ENCODE measurements at regions not wholly inside any gene's neighbourhood (a gene's known extent, or its start where the extent isn't known, plus 50 kb on each side); places are given as distances from the start of the nearest gene placed in this dataset.
"Not testable (repeated sequence)": the region's sequence is repeated elsewhere in the genome, so short reads cannot be mapped to it uniquely, and the experiment has no call there.

GRCh38 chr5:166767858-166768257 is 1523.6 kb upstream of the WWC1 start:
- H3K27me3 ChIP-seq (ENCODE audit: low read depth, low read length), result no peaks in the 10 kb centered on the region
- no peaks in the 10 kb centered on the region for H3K4me1 ChIP-seq (ENCODE audit: control insufficient read depth in 1 of 2, insufficient read depth in 2 of 2, low read length in 2 of 2)
- H3K27ac ChIP-seq (ENCODE audit: low read length), result no peak overlapping the region
- no peaks in the 10 kb centered on the region for H3K36me3 ChIP-seq (ENCODE audit: control insufficient read depth in 1 of 2, insufficient read depth in 2 of 2, low read length in 2 of 2)
- peaks cover 0 to 4% of the 10 kb centered on the region in 2 donors for H3K9me3 ChIP-seq (ENCODE audit: control insufficient read depth in 1 of 2, low read length in 2 of 2)
- H3K4me3 ChIP-seq (ENCODE audit: low read depth in 1 of 2, low read length in 2 of 2), result no peak overlapping the region

GRCh38 chr5:166768536-166768935 is 1522.9 kb upstream of the WWC1 start:
- no peak overlapping the region for H3K4me3 ChIP-seq (ENCODE audit: low read depth in 1 of 2, low read length in 2 of 2)
- no peaks in the 10 kb centered on the region for H3K4me1 ChIP-seq (ENCODE audit: control insufficient read depth in 1 of 2, insufficient read depth in 2 of 2, low read length in 2 of 2)
- H3K27ac ChIP-seq (ENCODE audit: low read length), result no peak overlapping the region
- no peaks in the 10 kb centered on the region for H3K36me3 ChIP-seq (ENCODE audit: control insufficient read depth in 1 of 2, insufficient read depth in 2 of 2, low read length in 2 of 2)
- H3K9me3 ChIP-seq (ENCODE audit: control insufficient read depth in 1 of 2, low read length in 2 of 2), result peaks cover 0 to 4% of the 10 kb centered on the region in 2 donors
- no peaks in the 10 kb centered on the region for H3K27me3 ChIP-seq (ENCODE audit: low read depth, low read length)

- no peak overlapping the region for H3K27ac ChIP-seq (ENCODE audit: low read length)
- no peaks in the 10 kb centered on the region for H3K27me3 ChIP-seq (ENCODE audit: low read depth, low read length)
- H3K4me3 ChIP-seq (ENCODE audit: low read depth in 1 of 2, low read length in 2 of 2), result no peak overlapping the region
- H3K36me3 ChIP-seq (ENCODE audit: control insufficient read depth in 1 of 2, insufficient read depth in 2 of 2, low read length in 2 of 2), result no peaks in the 10 kb centered on the region
- peaks cover 0 to 4% of the 10 kb centered on the region in 2 donors for H3K9me3 ChIP-seq (ENCODE audit: control insufficient read depth in 1 of 2, low read length in 2 of 2)
- no peaks in the 10 kb centered on the region for H3K4me1 ChIP-seq (ENCODE audit: control insufficient read depth in 1 of 2, insufficient read depth in 2 of 2, low read length in 2 of 2)
These were observed 1518.7 kb upstream of the WWC1 start for GRCh38 chr5:166772770-166773169.

- Histone ChIP-seq H3K4me3 (ENCODE audit: low read depth in 1 of 2, low read length in 2 of 2) (no peak overlapping the region), H3K9me3 (ENCODE audit: control insufficient read depth in 1 of 2, low read length in 2 of 2) (no peaks in the 10 kb centered on the region), H3K36me3 (ENCODE audit: control insufficient read depth in 1 of 2, insufficient read depth in 2 of 2, low read length in 2 of 2) (no peaks in the 10 kb centered on the region), H3K4me1 (ENCODE audit: control insufficient read depth in 1 of 2, insufficient read depth in 2 of 2, low read length in 2 of 2) (no peaks in the 10 kb centered on the region), H3K27me3 (ENCODE audit: low read depth, low read length) (no peaks in the 10 kb centered on the region), H3K27ac (ENCODE audit: low read length) (no peak overlapping the region)
These were observed 1509.7 kb upstream of the WWC1 start for GRCh38 chr5:166781737-166782136.

- Histone ChIP-seq H3K27me3 (ENCODE audit: low read depth, low read length) (no peaks in the 10 kb centered on the region), H3K4me3 (ENCODE audit: low read depth in 1 of 2, low read length in 2 of 2) (no peak overlapping the region), H3K9me3 (ENCODE audit: control insufficient read depth in 1 of 2, low read length in 2 of 2) (no peaks in the 10 kb centered on the region), H3K27ac (ENCODE audit: low read length) (no peak overlapping the region), H3K36me3 (ENCODE audit: control insufficient read depth in 1 of 2, insufficient read depth in 2 of 2, low read length in 2 of 2) (no peaks in the 10 kb centered on the region), H3K4me1 (ENCODE audit: control insufficient read depth in 1 of 2, insufficient read depth in 2 of 2, low read length in 2 of 2) (no peaks in the 10 kb centered on the region)
These were observed 1506.8 kb upstream of the WWC1 start for GRCh38 chr5:166784545-166785078.

- H3K4me1 ChIP-seq (ENCODE audit: control insufficient read depth in 1 of 2, insufficient read depth in 2 of 2, low read length in 2 of 2), result no peaks in the 10 kb centered on the region
- H3K9me3 ChIP-seq (ENCODE audit: control insufficient read depth in 1 of 2, low read length in 2 of 2), result no peaks in the 10 kb centered on the region
- no peak overlapping the region for H3K4me3 ChIP-seq (ENCODE audit: low read depth in 1 of 2, low read length in 2 of 2)
- H3K27me3 ChIP-seq (ENCODE audit: low read depth, low read length), result no peaks in the 10 kb centered on the region
- no peaks in the 10 kb centered on the region for H3K36me3 ChIP-seq (ENCODE audit: control insufficient read depth in 1 of 2, insufficient read depth in 2 of 2, low read length in 2 of 2)
- no peak overlapping the region for H3K27ac ChIP-seq (ENCODE audit: low read length)
These were observed 1505.3 kb upstream of the WWC1 start for GRCh38 chr5:166786178-166786577.

- Histone ChIP-seq H3K36me3 (ENCODE audit: control insufficient read depth in 1 of 2, insufficient read depth in 2 of 2, low read length in 2 of 2) (no peaks in the 10 kb centered on the region), H3K9me3 (ENCODE audit: control insufficient read depth in 1 of 2, low read length in 2 of 2) (no peaks in the 10 kb centered on the region), H3K27ac (ENCODE audit: low read length) (no peak overlapping the region), H3K4me1 (ENCODE audit: control insufficient read depth in 1 of 2, insufficient read depth in 2 of 2, low read length in 2 of 2) (no peaks in the 10 kb centered on the region), H3K27me3 (ENCODE audit: low read depth, low read length) (no peaks in the 10 kb centered on the region), H3K4me3 (ENCODE audit: low read depth in 1 of 2, low read length in 2 of 2) (no peak overlapping the region)
These were observed 1504.6 kb upstream of the WWC1 start for GRCh38 chr5:166786889-166787288.

- H3K9me3 ChIP-seq (ENCODE audit: control insufficient read depth in 1 of 2, low read length in 2 of 2), result no peaks in the 10 kb centered on the region
- no peak overlapping the region for H3K4me3 ChIP-seq (ENCODE audit: low read depth in 1 of 2, low read length in 2 of 2)
- H3K27me3 ChIP-seq (ENCODE audit: low read depth, low read length), result no peaks in the 10 kb centered on the region
- no peak overlapping the region for H3K27ac ChIP-seq (ENCODE audit: low read length)
- H3K36me3 ChIP-seq (ENCODE audit: control insufficient read depth in 1 of 2, insufficient read depth in 2 of 2, low read length in 2 of 2), result no peaks in the 10 kb centered on the region
- no peaks in the 10 kb centered on the region for H3K4me1 ChIP-seq (ENCODE audit: control insufficient read depth in 1 of 2, insufficient read depth in 2 of 2, low read length in 2 of 2)
These were observed 1503.4 kb upstream of the WWC1 start for GRCh38 chr5:166788050-166788449.

GRCh38 chr5:166795756-166796155 is 1495.7 kb upstream of the WWC1 start:
- Histone ChIP-seq H3K9me3 (ENCODE audit: control insufficient read depth in 1 of 2, low read length in 2 of 2) (no peaks in the 10 kb centered on the region), H3K36me3 (ENCODE audit: control insufficient read depth in 1 of 2, insufficient read depth in 2 of 2, low read length in 2 of 2) (no peaks in the 10 kb centered on the region), H3K27ac (ENCODE audit: low read length) (no peak overlapping the region), H3K4me1 (ENCODE audit: control insufficient read depth in 1 of 2, insufficient read depth in 2 of 2, low read length in 2 of 2) (no peaks in the 10 kb centered on the region), H3K27me3 (ENCODE audit: low read depth, low read length) (no peaks in the 10 kb centered on the region), H3K4me3 (ENCODE audit: low read depth in 1 of 2, low read length in 2 of 2) (no peak overlapping the region)

- Histone ChIP-seq H3K36me3 (ENCODE audit: control insufficient read depth in 1 of 2, insufficient read depth in 2 of 2, low read length in 2 of 2) (no peaks in the 10 kb centered on the region), H3K27ac (ENCODE audit: low read length) (no peak overlapping the region), H3K27me3 (ENCODE audit: low read depth, low read length) (no peaks in the 10 kb centered on the region), H3K9me3 (ENCODE audit: control insufficient read depth in 1 of 2, low read length in 2 of 2) (no peaks in the 10 kb centered on the region), H3K4me3 (ENCODE audit: low read depth in 1 of 2, low read length in 2 of 2) (no peak overlapping the region), H3K4me1 (ENCODE audit: control insufficient read depth in 1 of 2, insufficient read depth in 2 of 2, low read length in 2 of 2) (no peaks in the 10 kb centered on the region)
These were observed 1488.4 kb upstream of the WWC1 start for GRCh38 chr5:166803058-166803457.

- H3K27ac ChIP-seq (ENCODE audit: low read length); H3K27me3 ChIP-seq (ENCODE audit: low read depth, low read length); H3K36me3 ChIP-seq (ENCODE audit: control insufficient read depth in 1 of 2, insufficient read depth in 2 of 2, low read length in 2 of 2); H3K9me3 ChIP-seq (ENCODE audit: control insufficient read depth in 1 of 2, low read length in 2 of 2); H3K4me3 ChIP-seq (ENCODE audit: low read depth in 1 of 2, low read length in 2 of 2); H3K4me1 ChIP-seq (ENCODE audit: control insufficient read depth in 1 of 2, insufficient read depth in 2 of 2, low read length in 2 of 2): not testable (repeated sequence)
These were observed 1487.2 kb upstream of the WWC1 start for GRCh38 chr5:166804223-166804622.

- H3K27ac ChIP-seq (ENCODE audit: low read length); H3K4me1 ChIP-seq (ENCODE audit: control insufficient read depth in 1 of 2, insufficient read depth in 2 of 2, low read length in 2 of 2): not testable (repeated sequence)
These were observed 1486.8 kb upstream of the WWC1 start for GRCh38 chr5:166804693-166805092.

More at GRCh38 chr5:166804693-166805092, 1486.8 kb upstream of the WWC1 start:
- H3K9me3 ChIP-seq (ENCODE audit: control insufficient read depth in 1 of 2, low read length in 2 of 2); H3K36me3 ChIP-seq (ENCODE audit: control insufficient read depth in 1 of 2, insufficient read depth in 2 of 2, low read length in 2 of 2); H3K4me3 ChIP-seq (ENCODE audit: low read depth in 1 of 2, low read length in 2 of 2); H3K27me3 ChIP-seq (ENCODE audit: low read depth, low read length): not testable (repeated sequence)

Measured in muscle layer of duodenum (tissue), 2 donors.